Astrocyte (in vitro differentiated cells and primary cell): ENCODE measurements at regions not wholly inside any gene's neighbourhood (a gene's known extent, or its start where the extent isn't known, plus 50 kb on each side); places are given as distances from the start of the nearest gene placed in this dataset.

Experiments
- CTCF ChIP-seq: IDR thresholded peaks from 2 replicates; pipeline ENCODE4 v1.5.1; 2011; ENCODE audit warnings: low read depth, mild to moderate bottlenecking, inconsistent platforms, low read length, moderate library complexity; ENCODE audit not compliant: insufficient read depth
- EZH2 ChIP-seq: IDR thresholded peaks from 2 replicates; pipeline ENCODE4 v1.6.1; 2012; ENCODE audit warnings: mild to moderate bottlenecking, low read length, inconsistent platforms; ENCODE audit not compliant: insufficient read depth

GRCh38 chr11:97136067-97136466, 746.3 kb downstream of the JRKL start:
- TF ChIP-seq EZH2 (no peak), CTCF (no peak)
